ENCODE measurements at regions not wholly inside any gene's neighbourhood (a gene's known extent, or its start where the extent isn't known, plus 50 kb on each side); places are given as distances from the start of the nearest gene placed in this dataset.

- intact Hi-C loops (cut with DNase I; ENCODE audit: low total_unique reads): no loop called here
- Histone ChIP-seq H3K4me1 (peaks cover 0 to 23% (median 17%) of the 10 kb centered on the region in 4 donors), H3K27ac (peak overlapping the region; percentile 56 to 79), H3K4me3 (no peak overlapping the region), H3K9me3 (peaks cover 0 to 5% (median 0%) of the 10 kb centered on the region in 3 donors), H3K36me3 (no peaks in the 10 kb centered on the region), H3K27me3 (no peaks in the 10 kb centered on the region)
- no peak for DNase-seq
- TF ChIP-seq CTCF (IDR thresholded peaks at IDR 0.05): no peak
Measured at GRCh38 chr2:38147333-38148121, 71.6 kb upstream of the CYP1B1 start.

- no peaks in the 10 kb centered on the region for H3K36me3 ChIP-seq
- peaks cover 0 to 5% (median 0%) of the 10 kb centered on the region in 3 donors for H3K9me3 ChIP-seq
- TF ChIP-seq CTCF (IDR thresholded peaks at IDR 0.05): no peak
- peaks cover 0 to 23% (median 17%) of the 10 kb centered on the region in 4 donors for H3K4me1 ChIP-seq
- peak in 1 of 2 donors; percentile 32 for DNase-seq
- H3K27me3 ChIP-seq: no peaks in the 10 kb centered on the region
- peak overlapping the region; percentile 56 to 79 for H3K27ac ChIP-seq
- H3K4me3 ChIP-seq: no peak overlapping the region
- intact Hi-C loops (cut with DNase I; ENCODE audit: low total_unique reads): no loop called here
Measured at GRCh38 chr2:38146907-38147307, 71.0 kb upstream of the CYP1B1 start.

GRCh38 chr2:38146275-38146906 is 70.4 kb upstream of the CYP1B1 start:
- peak; percentile 41 to 70 for DNase-seq
- Histone ChIP-seq H3K27ac (peak overlapping the region; percentile 56 to 79), H3K36me3 (no peaks in the 10 kb centered on the region), H3K9me3 (peaks cover 0 to 5% (median 0%) of the 10 kb centered on the region in 3 donors), H3K4me1 (peaks cover 0 to 23% (median 17%) of the 10 kb centered on the region in 4 donors), H3K27me3 (no peaks in the 10 kb centered on the region), H3K4me3 (no peak overlapping the region)
- TF ChIP-seq CTCF (IDR thresholded peaks at IDR 0.05): no peak
- intact Hi-C loops (cut with DNase I; ENCODE audit: low total_unique reads): no loop called here

- intact Hi-C loops (cut with DNase I; ENCODE audit: low total_unique reads): no loop called here
- H3K9me3 ChIP-seq: peaks cover 0 to 5% (median 0%) of the 10 kb centered on the region in 3 donors
- no peak for DNase-seq
- H3K4me3 ChIP-seq: no peak overlapping the region
- peaks cover 0 to 23% (median 17%) of the 10 kb centered on the region in 4 donors for H3K4me1 ChIP-seq
- no peaks in the 10 kb centered on the region for H3K27me3 ChIP-seq
- no peak for TF ChIP-seq CTCF (IDR thresholded peaks at IDR 0.05)
- H3K36me3 ChIP-seq: no peaks in the 10 kb centered on the region
- H3K27ac ChIP-seq: peak overlapping the region in 1 of 2 donors; percentile 79
Measured at GRCh38 chr2:38145236-38145635, 69.3 kb upstream of the CYP1B1 start.

- TF ChIP-seq CTCF (IDR thresholded peaks at IDR 0.05): no peak
- intact Hi-C loops (cut with DNase I; ENCODE audit: low total_unique reads): no loop called here
- no peak overlapping the region for H3K27ac ChIP-seq
- DNase-seq: no peak
- H3K4me3 ChIP-seq: no peak overlapping the region
- peaks cover 0 to 5% (median 0%) of the 10 kb centered on the region in 3 donors for H3K9me3 ChIP-seq
- no peaks in the 10 kb centered on the region for H3K36me3 ChIP-seq
- H3K4me1 ChIP-seq: peaks cover 0 to 21% (median 13%) of the 10 kb centered on the region in 4 donors
- H3K27me3 ChIP-seq: no peaks in the 10 kb centered on the region
Measured at GRCh38 chr2:38142627-38143026, 66.7 kb upstream of the CYP1B1 start.
